HG03439 (cell line): ENCODE measurements at regions not wholly inside any gene's neighbourhood (a gene's known extent, or its start where the extent isn't known, plus 50 kb on each side); places are given as distances from the start of the nearest gene placed in this dataset.
A peak's percentile ranks its signal among the peaks of the same experiment; 100 is the strongest.
"Not testable (repeated sequence)": the region's sequence is repeated elsewhere in the genome, so short reads cannot be mapped to it uniquely, and the experiment has no call there.

Source experiments
- ATAC-seq: cut with Tn5 transposase; IDR thresholded peaks from one replicate; pipeline ENCODE4 v1.9.1; 2021; ENCODE audit warnings: mild to moderate bottlenecking, moderate library complexity; ENCODE audit not compliant: unreplicated experiment

GRCh38 chr9:81811688-81812087 lies 116.5 kb upstream of the SPATA31D4 start:
- not testable (repeated sequence) for ATAC-seq

- ATAC-seq, result no peak
Measured at GRCh38 chr9:81814401-81814793, 113.8 kb upstream of the SPATA31D4 start.

GRCh38 chr9:81814794-81815464 lies 113.3 kb upstream of the SPATA31D4 start:
- ATAC-seq, result peak; percentile 61

- ATAC-seq, result no peak
Measured at GRCh38 chr9:81815781-81816180, 112.4 kb upstream of the SPATA31D4 start.

- no peak for ATAC-seq
Measured at GRCh38 chr9:81819155-81819554, 109.1 kb upstream of the SPATA31D4 start.

GRCh38 chr9:81819859-81820546 lies 108.2 kb upstream of the SPATA31D4 start:
- ATAC-seq, result no peak

GRCh38 chr9:81822301-81822865 lies 105.8 kb upstream of the SPATA31D4 start:
- no peak for ATAC-seq

- no peak for ATAC-seq
Measured at GRCh38 chr9:81822967-81823366, 105.3 kb upstream of the SPATA31D4 start.

GRCh38 chr9:81823672-81824554 lies 104.3 kb upstream of the SPATA31D4 start:
- no peak for ATAC-seq

- ATAC-seq, result no peak
Measured at GRCh38 chr9:81824802-81825730, 103.2 kb upstream of the SPATA31D4 start.

GRCh38 chr9:81825846-81826516 lies 102.2 kb upstream of the SPATA31D4 start:
- no peak for ATAC-seq

- no peak for ATAC-seq
Measured at GRCh38 chr9:81826517-81826906, 101.7 kb upstream of the SPATA31D4 start.

GRCh38 chr9:81827616-81828296 lies 100.5 kb upstream of the SPATA31D4 start:
- peak; percentile 92 for ATAC-seq

GRCh38 chr9:81829195-81829882 lies 98.9 kb upstream of the SPATA31D4 start:
- ATAC-seq, result no peak

- not testable (repeated sequence) for ATAC-seq
Measured at GRCh38 chr9:81830431-81830830, 97.8 kb upstream of the SPATA31D4 start.

GRCh38 chr9:81832571-81833285 lies 95.5 kb upstream of the SPATA31D4 start:
- no peak for ATAC-seq

- ATAC-seq, result no peak
Measured at GRCh38 chr9:81833563-81834345, 94.5 kb upstream of the SPATA31D4 start.
